Mucosa of descending colon (tissue), 3 donors: ENCODE measurements at regions not wholly inside any gene's neighbourhood (a gene's known extent, or its start where the extent isn't known, plus 50 kb on each side); places are given as distances from the start of the nearest gene placed in this dataset.
"Not testable (repeated sequence)": the region's sequence is repeated elsewhere in the genome, so short reads cannot be mapped to it uniquely, and the experiment has no call there.

Experiments
- ATAC-seq: fragments of 200-7000 bp; cut with Tn5 transposase; one replicate; pipeline ENCODE4 v1.9.1; 2020; ENCODE audit warnings: mild to moderate bottlenecking, moderate library complexity
- DNase-seq, 3 donors: peaks; one replicate each; pipeline ENCODE4 v3.0.0-alpha.2; 2020
- H3K36me3 ChIP-seq: fragments of 200-600 bp; one replicate; pipeline ENCODE4 v1.8.0; 2021; ENCODE audit warnings: low read depth, mild to moderate bottlenecking
- H3K4me1 ChIP-seq: fragments of 200-600 bp; one replicate; pipeline ENCODE4 v1.8.0; 2021; ENCODE audit warnings: low read depth, mild to moderate bottlenecking
- H3K4me3 ChIP-seq: fragments of 200-600 bp; one replicate; pipeline ENCODE4 v1.8.0; 2021; ENCODE audit warnings: mild to moderate bottlenecking
- H3K9me3 ChIP-seq: fragments of 200-600 bp; one replicate; pipeline ENCODE4 v1.8.0; 2021; ENCODE audit warnings: mild to moderate bottlenecking
- CTCF ChIP-seq: fragments of 200-600 bp; IDR thresholded peaks from one replicate; pipeline ENCODE4 v1.8.0; 2022; ENCODE audit warnings: antibody characterized with exemption, mild to moderate bottlenecking
- intact Hi-C, 2 donors: fragments of 100-400 bp; cut with DNase I in 1 of 2; cut with micrococcal nuclease in 1 of 2; formaldehyde crosslinking; loops; one replicate each; pipeline versions ENCODE4 v1.11.0 to v1.11.1; 2022; cut with DNase I, micrococcal nuclease
- donor health status: DM: no; HTN: no; CAD: no; lungs with moderate emphysema.
- donor health status: DM: no; HTN: no; CAD: no.
- donor health status: DM: no; HTN: yes; CAD: no.

GRCh38 chr16:64269756-64270155 is 852.1 kb downstream of the CDH11 start:
- H3K4me1 ChIP-seq: no peaks in the 10 kb centered on the region
- no peak for DNase-seq
- TF ChIP-seq CTCF: no peak
- no peak for ATAC-seq
- H3K36me3 ChIP-seq: no peaks in the 10 kb centered on the region
- no peak overlapping the region for H3K4me3 ChIP-seq
- H3K9me3 ChIP-seq: no peaks in the 10 kb centered on the region
- intact Hi-C loops: no loop called here

GRCh38 chr16:64265756-64266155 is 856.1 kb downstream of the CDH11 start:
- no peaks in the 10 kb centered on the region for H3K9me3 ChIP-seq
- ATAC-seq (no peak), DNase-seq (no peak)
- H3K36me3 ChIP-seq: no peaks in the 10 kb centered on the region
- TF ChIP-seq CTCF: no peak
- intact Hi-C loops: no loop called here
- no peaks in the 10 kb centered on the region for H3K4me1 ChIP-seq
- H3K4me3 ChIP-seq: no peak overlapping the region

DNA sequence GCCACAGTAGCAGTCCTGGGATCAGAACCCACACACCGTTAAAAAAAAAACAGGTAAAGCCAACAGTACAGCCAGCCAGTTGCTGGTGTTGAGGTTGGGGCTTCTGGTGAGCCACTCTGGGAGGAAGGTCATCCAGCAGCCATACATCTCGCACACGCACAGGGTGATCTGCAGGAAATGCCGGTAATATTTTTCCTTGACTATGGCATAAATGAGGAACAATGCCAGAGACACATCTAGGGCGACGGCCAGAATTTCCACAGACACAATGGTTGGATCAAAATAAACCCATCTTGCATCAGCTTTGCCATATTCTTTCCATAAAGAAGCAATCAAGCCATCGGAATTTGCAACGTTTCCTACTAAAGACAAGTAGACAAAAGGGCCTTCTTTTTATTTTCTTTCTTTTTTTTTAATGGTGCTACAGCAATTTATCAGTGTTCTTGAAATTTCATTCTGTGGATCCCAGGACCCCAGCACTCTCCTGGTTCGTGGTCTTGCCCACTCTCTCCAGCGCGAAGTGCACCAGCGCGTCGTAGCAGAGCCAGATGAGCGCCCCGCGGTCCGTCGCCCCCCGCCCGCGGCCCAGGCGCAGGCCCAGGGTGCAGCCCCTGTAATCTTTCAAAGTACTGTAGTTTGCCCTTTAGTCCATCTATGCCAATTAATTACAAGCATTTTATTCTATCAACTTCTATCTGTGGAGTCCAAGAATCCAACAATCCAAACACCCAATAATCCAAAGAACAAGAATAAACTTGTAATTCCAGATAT is 861.0 kb downstream of the CDH11 start:
- DNase-seq, ATAC-seq, H3K9me3 ChIP-seq, H3K4me1 ChIP-seq, H3K4me3 ChIP-seq, H3K36me3 ChIP-seq, intact Hi-C loops: not testable (repeated sequence)

DNA sequence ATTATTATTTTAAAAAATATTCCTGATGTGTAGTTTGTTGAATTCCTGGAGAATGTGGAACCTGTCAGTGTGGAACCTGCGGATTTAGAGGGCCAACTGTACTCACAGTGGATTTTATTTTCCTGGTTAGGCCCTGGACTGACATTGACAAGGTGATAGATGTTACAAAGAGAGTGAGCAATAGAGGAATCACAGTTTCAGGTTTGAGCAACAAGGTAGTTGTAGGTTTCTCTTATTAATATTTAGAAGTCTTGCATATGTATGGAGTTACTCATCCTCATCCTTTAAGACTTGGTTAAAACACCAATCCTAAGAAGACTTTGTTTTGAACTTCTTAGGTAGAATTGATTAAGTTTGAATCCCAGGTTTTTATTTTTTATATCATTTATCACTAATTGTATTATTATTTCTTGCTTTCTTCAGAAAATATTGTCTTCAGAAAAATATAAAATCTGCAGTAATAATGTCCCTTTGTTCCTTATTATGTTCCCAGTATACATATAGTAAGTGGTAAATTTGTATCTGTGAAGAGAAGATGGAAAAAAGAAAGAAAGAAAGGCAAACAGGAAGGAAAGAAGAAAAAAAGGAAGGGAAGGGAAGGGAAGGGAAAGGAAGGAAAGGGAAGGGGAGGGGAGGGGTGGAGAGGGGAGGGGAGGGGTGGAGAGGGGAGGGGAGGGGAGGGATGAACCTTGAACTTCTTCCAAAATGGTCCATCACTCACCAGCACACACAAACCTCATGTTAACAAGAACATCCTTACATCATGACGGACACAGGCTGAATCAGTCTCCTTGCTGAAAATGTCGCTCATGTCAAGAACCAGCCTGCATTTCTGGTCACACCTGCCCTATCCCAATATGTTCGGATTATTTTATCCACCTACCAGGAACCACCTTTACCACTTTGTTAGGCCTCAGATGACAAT is 867.2 kb downstream of the CDH11 start:
- Histone ChIP-seq H3K4me1 (no peaks in the 10 kb centered on the region), H3K36me3 (no peaks in the 10 kb centered on the region), H3K4me3 (no peak overlapping the region), H3K9me3 (no peaks in the 10 kb centered on the region)
- DNase-seq (no peak), ATAC-seq (no peak)
- TF ChIP-seq CTCF: no peak
- intact Hi-C loops: no loop called here

GRCh38 chr16:64253525-64253924 is 868.3 kb downstream of the CDH11 start:
- intact Hi-C loops: no loop called here
- no peaks in the 10 kb centered on the region for H3K9me3 ChIP-seq
- no peak for TF ChIP-seq CTCF
- H3K36me3 ChIP-seq: no peaks in the 10 kb centered on the region
- no peaks in the 10 kb centered on the region for H3K4me1 ChIP-seq
- H3K4me3 ChIP-seq: no peak overlapping the region
- DNase-seq (no peak), ATAC-seq (no peak)

DNA sequence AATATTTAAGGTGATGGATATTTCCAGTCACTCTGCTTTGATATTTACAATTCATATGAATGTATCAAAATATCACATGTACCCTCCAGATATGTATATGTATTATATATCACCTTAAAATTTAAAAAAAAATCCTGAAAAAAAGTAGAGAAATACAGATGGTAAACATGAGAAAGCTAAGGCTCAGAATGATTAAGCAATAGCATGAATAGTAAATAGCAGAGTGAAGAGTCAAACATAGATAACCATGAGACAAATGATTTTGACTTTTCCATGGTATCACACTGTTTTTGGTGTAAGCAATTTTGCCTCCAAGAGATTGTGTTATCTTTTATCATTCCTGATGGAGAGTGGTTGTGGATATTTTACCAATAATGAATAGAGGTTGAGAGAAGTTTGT is 868.8 kb downstream of the CDH11 start:
- Histone ChIP-seq H3K9me3 (no peaks in the 10 kb centered on the region), H3K36me3 (no peaks in the 10 kb centered on the region), H3K4me3 (no peak overlapping the region), H3K4me1 (no peaks in the 10 kb centered on the region)
- DNase-seq (no peak), ATAC-seq (no peak)
- no peak for TF ChIP-seq CTCF
- intact Hi-C loops: no loop called here
